ENCODE measurements at regions not wholly inside any gene's neighbourhood (a gene's known extent, or its start where the extent isn't known, plus 50 kb on each side); places are given as distances from the start of the nearest gene placed in this dataset.

DNA sequence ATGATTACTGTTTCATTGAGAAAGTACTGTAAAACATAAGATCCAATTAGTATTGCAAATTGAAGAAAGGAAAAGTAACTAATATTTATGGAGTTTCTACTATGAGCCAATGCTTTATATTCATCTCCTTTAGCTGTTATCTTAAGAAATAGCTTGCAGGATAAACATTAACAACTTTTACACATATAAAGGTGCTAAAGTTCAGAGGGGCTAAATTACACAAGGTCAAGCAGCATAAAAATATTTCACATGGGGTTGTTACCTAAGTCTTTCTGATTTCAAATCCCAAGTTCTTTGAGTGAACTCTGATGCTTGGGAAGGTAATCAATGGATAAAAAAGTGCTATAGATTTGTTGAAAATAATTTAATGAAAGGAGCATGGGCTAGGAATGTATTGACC lies 765.5 kb downstream of the CDH8 start:
- H3K79me2 ChIP-seq (replicated peaks; ENCODE audit: insufficient read depth, low read length), result no peaks in the 10 kb centered on the region
- no peaks in the 10 kb centered on the region for H3F3A ChIP-seq (ENCODE audit: insufficient read depth, low read length, poor library complexity, severe bottlenecking)
- no peaks in the 10 kb centered on the region for H3K9me2 ChIP-seq (ENCODE audit: insufficient read depth, low read length)
- H3K36me3 ChIP-seq (ENCODE audit: insufficient read depth, low read length), result no peaks in the 10 kb centered on the region
- H2AFZ ChIP-seq (ENCODE audit: low read depth, low read length), result no peak overlapping the region
- no peak overlapping the region for H3K9ac ChIP-seq (ENCODE audit: low read length)
- no peak for TF ChIP-seq TAF1 (IDR thresholded peaks at IDR 0.05; ENCODE audit: low read depth)
- no peak for TF ChIP-seq SMC3 (conservative IDR thresholded peaks at IDR 0.05; ENCODE audit: poor library complexity)
- TF ChIP-seq, protein P1, sequence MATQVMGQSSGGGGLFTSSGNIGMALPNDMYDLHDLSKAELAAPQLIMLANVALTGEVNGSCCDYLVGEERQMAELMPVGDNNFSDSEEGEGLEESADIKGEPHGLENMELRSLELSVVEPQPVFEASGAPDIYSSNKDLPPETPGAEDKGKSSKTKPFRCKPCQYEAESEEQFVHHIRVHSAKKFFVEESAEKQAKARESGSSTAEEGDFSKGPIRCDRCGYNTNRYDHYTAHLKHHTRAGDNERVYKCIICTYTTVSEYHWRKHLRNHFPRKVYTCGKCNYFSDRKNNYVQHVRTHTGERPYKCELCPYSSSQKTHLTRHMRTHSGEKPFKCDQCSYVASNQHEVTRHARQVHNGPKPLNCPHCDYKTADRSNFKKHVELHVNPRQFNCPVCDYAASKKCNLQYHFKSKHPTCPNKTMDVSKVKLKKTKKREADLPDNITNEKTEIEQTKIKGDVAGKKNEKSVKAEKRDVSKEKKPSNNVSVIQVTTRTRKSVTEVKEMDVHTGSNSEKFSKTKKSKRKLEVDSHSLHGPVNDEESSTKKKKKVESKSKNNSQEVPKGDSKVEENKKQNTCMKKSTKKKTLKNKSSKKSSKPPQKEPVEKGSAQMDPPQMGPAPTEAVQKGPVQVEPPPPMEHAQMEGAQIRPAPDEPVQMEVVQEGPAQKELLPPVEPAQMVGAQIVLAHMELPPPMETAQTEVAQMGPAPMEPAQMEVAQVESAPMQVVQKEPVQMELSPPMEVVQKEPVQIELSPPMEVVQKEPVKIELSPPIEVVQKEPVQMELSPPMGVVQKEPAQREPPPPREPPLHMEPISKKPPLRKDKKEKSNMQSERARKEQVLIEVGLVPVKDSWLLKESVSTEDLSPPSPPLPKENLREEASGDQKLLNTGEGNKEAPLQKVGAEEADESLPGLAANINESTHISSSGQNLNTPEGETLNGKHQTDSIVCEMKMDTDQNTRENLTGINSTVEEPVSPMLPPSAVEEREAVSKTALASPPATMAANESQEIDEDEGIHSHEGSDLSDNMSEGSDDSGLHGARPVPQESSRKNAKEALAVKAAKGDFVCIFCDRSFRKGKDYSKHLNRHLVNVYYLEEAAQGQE (IDR thresholded peaks at IDR 0.05; ENCODE audit: borderline replicate concordance), result no peak
- TF ChIP-seq POLR2AphosphoS5 (IDR thresholded peaks at IDR 0.05), result no peak
- no peak for TF ChIP-seq EP300 (conservative IDR thresholded peaks at IDR 0.05; ENCODE audit: poor library complexity, severe bottlenecking)
- no peaks in the 10 kb centered on the region for H3K27me3 ChIP-seq (ENCODE audit: insufficient read depth, low read depth, low read length)
- no peak overlapping the region for H3K4me2 ChIP-seq (ENCODE audit: low read length)
- H3K4me3 ChIP-seq (ENCODE audit: low read length), result no peak overlapping the region
- no peaks in the 10 kb centered on the region for H3K9me3 ChIP-seq (ENCODE audit: low read length)
- H4K20me1 ChIP-seq (ENCODE audit: insufficient read depth), result no peaks in the 10 kb centered on the region
- no peak overlapping the region for H3K27ac ChIP-seq (ENCODE audit: low read length)

DNA sequence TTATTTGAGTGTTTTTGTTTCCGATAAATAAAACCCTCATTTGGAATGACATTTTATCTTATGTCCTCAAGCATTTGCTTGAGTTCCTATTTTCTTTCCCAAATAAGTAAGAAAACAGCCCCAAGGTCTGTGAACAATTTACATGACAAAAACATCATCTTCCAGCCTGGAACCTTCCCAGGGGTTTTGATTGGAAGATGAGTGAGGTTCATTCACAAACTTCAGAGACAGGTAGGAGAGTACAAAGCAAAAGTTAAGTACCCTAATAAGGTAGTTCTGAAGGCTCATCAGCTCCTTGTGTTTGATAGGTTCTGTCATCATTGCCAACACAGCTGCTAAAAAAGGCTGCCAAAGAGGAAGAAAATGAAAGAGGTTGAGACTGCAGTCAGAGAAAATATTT lies 772.8 kb downstream of the CDH8 start:
- Histone ChIP-seq H3K9me3 (ENCODE audit: low read length) (no peaks in the 10 kb centered on the region), H3K4me3 (ENCODE audit: low read length) (no peak overlapping the region)

More for the DNA sequence above, 772.8 kb downstream of the CDH8 start:
- H3K36me3 ChIP-seq (ENCODE audit: insufficient read depth, low read length), result no peaks in the 10 kb centered on the region
- no peak overlapping the region for H2AFZ ChIP-seq (ENCODE audit: low read depth, low read length)
- H4K20me1 ChIP-seq (ENCODE audit: insufficient read depth), result no peaks in the 10 kb centered on the region
- TF ChIP-seq SMC3 (conservative IDR thresholded peaks at IDR 0.05; ENCODE audit: poor library complexity) (no peak), EZH2 (IDR thresholded peaks at IDR 0.05; ENCODE audit: borderline replicate concordance, insufficient read depth, low read length, poor library complexity, severe bottlenecking) (no peak), MXI1 (conservative IDR thresholded peaks at IDR 0.05; ENCODE audit: poor library complexity, severe bottlenecking) (no peak), EP300 (conservative IDR thresholded peaks at IDR 0.05; ENCODE audit: poor library complexity, severe bottlenecking) (no peak), TAF1 (IDR thresholded peaks at IDR 0.05; ENCODE audit: low read depth) (no peak), RAD21 (conservative IDR thresholded peaks at IDR 0.05) (no peak), POLR2AphosphoS5 (IDR thresholded peaks at IDR 0.05) (no peak)
- TF ChIP-seq, protein P1 (IDR thresholded peaks at IDR 0.05; ENCODE audit: borderline replicate concordance), result no peak
- TF ChIP-seq, protein P2, sequence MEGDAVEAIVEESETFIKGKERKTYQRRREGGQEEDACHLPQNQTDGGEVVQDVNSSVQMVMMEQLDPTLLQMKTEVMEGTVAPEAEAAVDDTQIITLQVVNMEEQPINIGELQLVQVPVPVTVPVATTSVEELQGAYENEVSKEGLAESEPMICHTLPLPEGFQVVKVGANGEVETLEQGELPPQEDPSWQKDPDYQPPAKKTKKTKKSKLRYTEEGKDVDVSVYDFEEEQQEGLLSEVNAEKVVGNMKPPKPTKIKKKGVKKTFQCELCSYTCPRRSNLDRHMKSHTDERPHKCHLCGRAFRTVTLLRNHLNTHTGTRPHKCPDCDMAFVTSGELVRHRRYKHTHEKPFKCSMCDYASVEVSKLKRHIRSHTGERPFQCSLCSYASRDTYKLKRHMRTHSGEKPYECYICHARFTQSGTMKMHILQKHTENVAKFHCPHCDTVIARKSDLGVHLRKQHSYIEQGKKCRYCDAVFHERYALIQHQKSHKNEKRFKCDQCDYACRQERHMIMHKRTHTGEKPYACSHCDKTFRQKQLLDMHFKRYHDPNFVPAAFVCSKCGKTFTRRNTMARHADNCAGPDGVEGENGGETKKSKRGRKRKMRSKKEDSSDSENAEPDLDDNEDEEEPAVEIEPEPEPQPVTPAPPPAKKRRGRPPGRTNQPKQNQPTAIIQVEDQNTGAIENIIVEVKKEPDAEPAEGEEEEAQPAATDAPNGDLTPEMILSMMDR (IDR thresholded peaks at IDR 0.05; ENCODE audit: poor library complexity, severe bottlenecking), result no peak
- no peak overlapping the region for H3K4me2 ChIP-seq (ENCODE audit: low read length)
- H3K27me3 ChIP-seq (ENCODE audit: insufficient read depth, low read depth, low read length), result no peaks in the 10 kb centered on the region
- no peak overlapping the region for H3K27ac ChIP-seq (ENCODE audit: low read length)
- no peak overlapping the region for H3K9ac ChIP-seq (ENCODE audit: low read length)
- no peaks in the 10 kb centered on the region for H3K79me2 ChIP-seq (replicated peaks; ENCODE audit: insufficient read depth, low read length)
- no peaks in the 10 kb centered on the region for H3F3A ChIP-seq (ENCODE audit: insufficient read depth, low read length, poor library complexity, severe bottlenecking)
- no peaks in the 10 kb centered on the region for H3K9me2 ChIP-seq (ENCODE audit: insufficient read depth, low read length)

Data from neural cell (in vitro differentiated cells).